T follicular helper cell (primary cell): ENCODE measurements at regions not wholly inside any gene's neighbourhood (a gene's known extent, or its start where the extent isn't known, plus 50 kb on each side); places are given as distances from the start of the nearest gene placed in this dataset.

Experiments
- DNase-seq: peaks from one replicate; pipeline ENCODE4 v3.0.0-alpha.2; 2020; ENCODE audit warnings: low read depth

DNA sequence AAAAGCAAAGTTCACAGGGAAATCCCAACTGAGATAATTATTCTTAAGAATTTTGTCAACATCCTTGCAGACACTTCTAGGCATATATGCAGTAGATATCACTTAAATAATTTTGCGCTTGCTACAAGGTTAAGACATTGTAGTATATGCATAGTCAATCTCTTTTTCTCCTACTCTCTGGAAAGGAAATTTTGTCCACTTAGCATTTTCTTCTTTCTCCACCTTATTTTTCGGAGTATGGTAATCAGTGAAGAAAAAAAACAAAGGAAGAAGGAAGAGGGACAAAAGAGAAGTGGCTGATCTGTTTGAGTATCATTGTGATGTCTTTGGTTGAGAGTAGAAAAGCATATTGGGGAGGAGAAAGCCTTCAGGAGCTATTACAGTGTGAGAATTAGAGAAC is 104.6 kb downstream of the LACC1 start:
- DNase-seq: no peak

DNA sequence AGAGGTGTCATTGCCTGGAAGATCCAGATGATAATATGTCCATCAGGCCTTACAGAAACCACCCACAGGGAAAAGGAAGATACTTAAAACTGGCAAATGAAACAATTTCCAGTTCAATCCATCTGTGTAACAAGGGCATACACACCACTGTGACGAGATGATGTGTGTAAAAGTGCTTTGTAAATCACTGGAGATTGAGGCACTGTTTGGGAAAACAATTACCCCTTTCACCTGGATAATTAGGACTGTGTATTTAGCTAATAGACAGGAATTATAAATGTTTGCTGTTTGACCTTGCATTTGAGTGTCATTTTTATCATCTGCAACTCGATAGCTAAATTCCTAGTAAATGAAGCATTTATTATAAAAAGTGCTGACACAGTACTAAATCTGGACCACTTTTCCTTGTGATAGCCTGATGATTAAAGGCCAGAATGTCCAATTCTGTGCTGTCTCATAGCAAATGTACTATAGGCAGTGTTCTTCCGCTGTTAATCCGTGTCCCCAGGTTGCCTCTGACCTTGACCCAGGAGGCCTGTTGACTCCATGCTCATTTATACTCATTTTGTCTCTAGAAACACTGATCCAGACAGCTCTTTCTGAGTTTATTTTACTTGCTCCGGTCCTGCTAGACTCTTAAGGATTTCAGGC is 105.8 kb downstream of the LACC1 start:
- no peak for DNase-seq

DNA sequence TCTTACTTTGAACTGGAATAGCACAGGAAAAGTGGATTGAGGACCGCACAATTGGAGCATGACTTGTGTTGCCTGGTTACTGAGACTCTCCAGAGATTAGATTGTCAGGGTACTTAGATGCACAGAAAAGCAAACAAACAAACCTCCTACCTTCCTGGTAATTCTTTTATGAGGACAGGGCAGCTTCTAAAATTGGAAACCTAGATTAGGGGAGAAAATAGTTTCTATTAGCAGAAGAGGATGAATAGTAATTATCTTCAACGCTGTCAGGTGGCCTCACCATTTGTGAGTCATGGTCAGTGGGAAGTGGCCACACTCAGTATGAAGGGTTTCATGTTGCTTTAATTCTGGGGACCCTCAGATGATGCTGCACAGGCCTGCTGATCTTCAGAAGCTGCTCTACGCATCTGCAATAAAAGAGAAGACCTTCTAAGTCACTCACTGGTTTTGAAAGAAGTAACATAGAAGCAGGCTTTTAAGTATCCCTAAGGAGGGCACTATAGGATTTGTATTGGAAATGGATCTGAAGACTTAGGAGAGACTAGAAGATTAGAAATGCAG is 106.8 kb downstream of the LACC1 start:
- DNase-seq: no peak

DNA sequence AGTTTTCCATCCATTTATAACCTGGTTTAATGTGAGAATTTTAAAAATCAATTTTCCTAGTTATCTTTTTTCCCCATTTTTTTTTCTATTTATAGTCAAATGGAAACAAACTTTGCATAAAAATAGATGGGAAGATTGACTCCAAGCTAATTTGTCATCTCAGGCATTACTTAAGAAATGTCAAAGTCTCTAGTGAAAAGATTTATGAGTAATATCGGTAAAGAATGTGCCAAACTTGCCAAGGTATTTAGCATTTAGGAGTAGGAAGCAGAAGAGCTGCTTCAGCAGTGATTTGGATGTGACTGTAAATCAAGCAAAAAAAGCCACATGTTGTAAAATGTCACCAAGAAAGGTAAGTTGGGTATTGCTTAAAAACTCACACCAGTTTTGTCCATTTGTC is 108.6 kb downstream of the LACC1 start:
- no peak for DNase-seq

DNA sequence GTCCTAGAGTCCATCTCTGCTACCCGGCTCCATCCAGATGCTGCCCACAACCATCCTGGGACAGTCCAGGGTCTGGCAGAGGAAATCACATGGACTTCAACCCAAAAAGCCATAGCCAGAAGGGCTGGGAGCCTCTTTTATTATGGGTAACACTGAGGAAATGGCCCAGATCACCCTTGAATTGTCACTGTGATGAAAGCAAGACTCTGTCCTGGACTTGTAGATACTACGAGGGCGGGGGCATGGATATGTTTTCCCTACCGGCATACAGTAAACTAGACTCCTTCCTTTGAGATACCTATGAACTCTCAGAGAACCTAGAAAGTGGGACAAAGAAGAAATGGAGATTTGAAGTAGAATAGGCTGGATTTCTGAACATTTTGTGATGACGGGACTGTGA is 110.3 kb downstream of the LACC1 start:
- no peak for DNase-seq

DNA sequence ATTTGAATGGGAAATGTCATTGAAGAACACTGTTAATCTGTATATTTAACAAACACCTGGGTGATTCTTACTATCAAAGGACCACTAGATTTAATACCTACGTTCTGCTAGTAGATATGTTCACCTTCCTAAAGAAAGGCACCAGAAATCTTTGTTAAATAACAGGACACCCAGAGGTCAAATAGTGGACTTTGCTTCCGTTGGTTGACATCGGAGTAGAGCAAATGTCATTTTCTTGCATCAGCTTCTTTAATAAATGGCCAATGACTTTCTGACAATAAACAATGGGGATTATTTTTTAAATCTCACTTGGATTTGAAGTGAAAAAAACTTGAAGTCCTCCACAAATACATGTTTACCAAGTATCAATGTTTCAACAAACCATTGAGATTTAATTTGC is 111.1 kb downstream of the LACC1 start:
- DNase-seq: no peak

DNA sequence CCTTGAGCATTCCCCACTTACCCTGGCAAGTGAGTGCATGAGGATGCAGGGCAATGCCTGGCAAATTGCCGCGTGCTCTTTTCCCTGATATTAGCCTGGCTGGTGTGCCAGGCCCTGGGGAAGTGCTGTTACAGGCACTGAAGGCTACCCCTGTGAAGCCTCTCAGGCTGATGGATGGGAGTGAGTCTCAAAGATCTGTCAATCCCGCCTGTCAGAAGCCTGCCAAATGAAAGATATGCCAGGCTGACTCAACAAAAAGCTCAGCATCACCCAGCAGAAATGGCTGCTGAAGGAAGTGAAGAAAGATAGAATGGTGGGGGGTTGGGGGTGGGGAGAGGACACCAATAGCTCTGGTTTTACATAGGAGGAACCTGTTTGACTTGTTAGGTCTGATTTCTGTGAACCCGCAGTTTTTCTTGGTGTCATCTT is 112.1 kb downstream of the LACC1 start:
- no peak for DNase-seq

DNA sequence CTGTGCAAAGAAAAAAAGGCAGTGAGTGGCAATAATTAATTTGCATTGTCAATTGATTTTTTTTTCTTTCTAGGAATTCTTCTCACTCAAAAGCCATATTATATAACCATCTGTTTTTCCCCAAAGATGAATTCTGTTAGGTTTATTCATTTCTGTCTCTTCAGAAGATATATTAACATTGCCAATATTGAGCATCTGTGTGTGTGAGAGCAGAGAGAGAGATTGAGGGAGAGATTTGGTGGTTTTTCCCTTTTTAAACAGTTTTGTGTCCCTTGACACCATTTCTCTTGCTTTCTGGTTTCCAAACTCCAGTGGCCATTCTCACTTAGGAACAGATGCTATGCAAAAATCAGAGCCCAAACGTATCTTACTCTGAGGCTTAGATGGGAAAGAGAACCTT is 112.5 kb downstream of the LACC1 start:
- DNase-seq: no peak

DNA sequence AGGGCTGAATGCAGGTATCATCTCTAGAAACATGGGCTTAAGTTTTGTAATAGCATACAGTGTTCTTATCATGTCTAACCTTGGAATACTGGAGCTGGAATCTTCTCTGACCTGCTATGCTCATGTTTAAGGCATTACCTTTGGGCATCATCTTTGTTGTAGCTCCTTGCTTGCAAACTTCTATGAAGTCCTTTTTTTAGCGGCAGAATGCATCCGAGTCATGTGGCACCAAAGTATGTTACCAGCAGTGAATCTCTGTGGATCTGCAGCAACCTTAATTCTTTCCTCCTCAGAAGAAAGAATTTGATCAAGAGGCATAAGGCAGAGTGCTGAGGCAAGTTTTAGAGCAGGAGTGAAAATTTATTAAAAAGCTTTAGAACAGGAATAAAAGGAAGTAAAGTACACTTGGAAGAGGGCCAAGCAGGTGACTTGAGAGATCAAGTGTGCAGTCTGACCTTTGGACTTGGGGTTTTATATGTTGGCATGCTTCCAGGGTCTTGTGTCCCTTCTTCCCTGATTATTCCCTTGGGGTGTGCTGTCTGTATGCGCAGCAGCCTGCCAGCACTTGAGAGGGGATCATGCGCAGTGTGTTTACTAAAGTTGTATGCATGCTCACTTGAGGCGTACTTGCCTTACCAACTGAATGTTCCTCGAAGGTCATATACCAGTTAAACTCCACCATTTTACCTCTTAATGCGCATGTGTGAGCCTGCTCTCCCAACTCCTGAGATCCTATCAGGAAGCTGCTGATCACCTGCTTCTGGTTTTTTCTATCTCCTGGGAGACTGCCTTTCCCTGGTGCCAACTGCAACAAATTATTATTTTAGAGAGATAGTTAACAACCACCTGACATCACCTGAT is 115.5 kb downstream of the LACC1 start:
- no peak for DNase-seq

DNA sequence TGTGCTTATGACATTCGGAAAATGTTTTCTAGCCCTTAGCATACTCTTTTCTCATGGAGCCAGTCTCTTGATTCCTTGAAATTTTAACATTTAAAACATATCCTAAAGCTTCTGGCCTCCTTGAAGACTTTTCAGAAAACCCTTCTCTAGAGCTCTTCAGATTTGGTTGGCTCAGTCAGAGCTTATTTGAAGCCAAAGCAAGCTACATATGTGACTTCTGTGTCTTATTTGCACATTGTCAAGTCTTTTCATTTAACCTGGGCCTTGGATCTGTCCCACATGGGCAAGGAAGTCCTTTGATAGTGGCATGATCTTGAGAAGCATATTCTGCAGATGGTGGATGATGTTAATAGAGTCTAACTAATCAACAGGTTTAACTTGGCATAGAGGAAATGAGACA is 116.5 kb downstream of the LACC1 start:
- DNase-seq: no peak

DNA sequence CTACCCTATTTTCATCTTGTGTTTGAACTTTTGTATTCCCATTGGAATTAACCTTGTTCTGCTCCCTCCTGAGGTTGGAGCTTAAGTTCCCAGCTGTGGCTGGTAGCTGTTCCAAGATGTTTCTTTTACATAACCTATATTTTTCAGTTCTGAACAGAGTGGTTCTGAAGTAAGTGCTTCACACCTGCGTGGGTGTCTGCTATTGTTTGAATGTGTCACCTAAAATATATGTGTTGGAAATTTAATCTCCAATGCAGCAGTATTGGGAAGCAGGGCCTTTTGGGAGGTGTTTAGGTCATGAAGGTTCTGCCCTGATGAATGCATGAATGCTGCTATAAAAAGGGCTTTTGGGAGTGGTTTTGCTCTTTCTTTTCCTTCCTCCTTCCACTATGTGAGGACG is 123.8 kb downstream of the LACC1 start:
- DNase-seq: no peak

DNA sequence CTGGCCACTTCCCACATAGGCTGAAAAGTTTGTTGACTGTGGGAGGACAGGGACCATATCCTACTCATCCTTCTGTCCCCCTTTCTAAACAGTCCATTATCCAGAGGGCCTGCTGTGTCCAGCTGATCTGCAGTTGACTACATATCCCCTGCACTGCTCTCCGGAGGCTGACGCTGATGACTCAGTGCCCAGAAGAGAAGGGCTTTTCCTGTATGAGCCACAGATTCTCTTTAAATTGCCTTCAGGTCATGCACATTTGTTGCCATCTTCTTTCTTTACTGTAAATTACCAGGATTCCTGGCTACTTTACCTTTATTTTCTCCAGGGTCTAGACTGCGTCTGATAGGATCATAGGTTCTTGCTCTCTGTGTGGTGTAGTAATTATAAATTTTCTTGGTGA is 125.2 kb downstream of the LACC1 start:
- no peak for DNase-seq

DNA sequence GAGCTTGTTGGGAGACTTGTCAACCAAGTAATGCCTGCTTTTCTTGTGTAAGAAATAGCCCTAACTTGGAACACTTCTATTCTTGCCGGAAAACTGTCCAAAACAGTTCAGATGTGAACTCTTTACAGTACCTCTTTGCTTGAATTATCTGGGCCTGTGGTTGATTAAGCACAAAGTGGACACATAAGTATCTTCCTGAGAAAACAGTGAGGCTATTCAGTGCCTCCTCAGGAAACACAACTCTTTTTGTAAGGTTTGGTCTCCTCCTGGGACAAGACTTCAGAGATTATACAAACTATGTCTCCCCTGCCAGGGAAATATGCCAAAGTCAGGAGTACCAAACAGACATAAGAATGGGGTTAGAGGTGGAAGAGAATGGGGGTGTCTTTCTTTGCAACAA is 127.7 kb downstream of the LACC1 start:
- DNase-seq: no peak

DNA sequence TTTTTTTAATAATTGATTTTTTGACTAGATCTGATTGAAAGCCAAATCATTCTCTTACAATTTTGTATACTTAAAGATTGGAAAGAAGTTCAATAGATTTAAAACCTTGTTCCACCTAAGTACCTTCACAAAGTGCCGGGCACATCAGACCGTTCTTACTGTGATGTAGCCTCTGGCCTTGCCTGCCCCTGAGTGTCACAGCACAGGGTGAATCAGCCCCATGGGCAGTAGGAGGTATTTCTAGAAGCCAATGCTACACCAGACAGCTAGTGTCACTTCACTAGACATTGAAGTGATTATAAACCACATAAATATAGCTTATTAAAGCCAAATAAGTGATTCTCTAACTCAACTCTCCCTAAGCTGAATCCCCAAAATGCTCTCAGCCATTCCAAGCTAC is 131.3 kb downstream of the LACC1 start:
- DNase-seq: no peak

DNA sequence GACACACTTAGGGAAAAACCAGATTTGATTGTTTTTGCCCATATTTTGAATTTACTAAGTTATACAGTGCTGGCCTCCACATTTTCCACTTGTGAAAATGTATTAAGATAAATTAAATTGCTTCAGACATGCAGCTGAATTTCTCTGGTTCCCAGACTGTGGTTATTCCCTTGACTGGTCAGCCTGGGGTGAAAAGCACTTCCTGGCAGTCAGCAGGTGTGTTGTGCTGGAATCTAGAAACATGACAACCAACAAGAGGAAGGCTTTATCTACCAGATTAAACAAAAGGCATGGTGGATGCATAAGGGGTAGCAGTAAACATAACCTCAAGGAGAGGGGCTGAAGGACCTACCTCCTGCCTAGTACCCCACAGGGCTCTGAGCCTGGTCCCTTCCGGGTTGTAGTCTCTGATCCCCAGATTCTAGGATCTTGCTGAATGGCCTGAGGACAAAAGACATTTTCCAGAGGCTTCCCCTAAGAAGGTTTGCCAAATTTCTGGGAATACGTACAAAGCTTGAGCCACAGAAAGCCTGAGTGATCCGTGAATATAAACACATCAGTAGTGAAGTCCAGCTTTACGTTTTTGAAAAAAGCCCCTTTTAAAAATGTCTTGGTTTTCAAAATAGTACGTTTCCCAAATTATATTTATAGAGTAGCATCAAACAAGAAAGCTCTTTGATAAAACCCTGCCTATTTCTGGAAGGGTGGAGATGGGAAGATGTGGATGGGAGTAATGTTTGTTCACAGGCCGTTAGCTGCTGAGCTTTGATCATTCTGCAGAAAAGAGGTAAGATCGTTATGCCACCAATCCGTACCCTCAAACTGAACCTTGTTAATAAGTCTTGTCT is 133.4 kb downstream of the LACC1 start:
- DNase-seq: no peak

DNA sequence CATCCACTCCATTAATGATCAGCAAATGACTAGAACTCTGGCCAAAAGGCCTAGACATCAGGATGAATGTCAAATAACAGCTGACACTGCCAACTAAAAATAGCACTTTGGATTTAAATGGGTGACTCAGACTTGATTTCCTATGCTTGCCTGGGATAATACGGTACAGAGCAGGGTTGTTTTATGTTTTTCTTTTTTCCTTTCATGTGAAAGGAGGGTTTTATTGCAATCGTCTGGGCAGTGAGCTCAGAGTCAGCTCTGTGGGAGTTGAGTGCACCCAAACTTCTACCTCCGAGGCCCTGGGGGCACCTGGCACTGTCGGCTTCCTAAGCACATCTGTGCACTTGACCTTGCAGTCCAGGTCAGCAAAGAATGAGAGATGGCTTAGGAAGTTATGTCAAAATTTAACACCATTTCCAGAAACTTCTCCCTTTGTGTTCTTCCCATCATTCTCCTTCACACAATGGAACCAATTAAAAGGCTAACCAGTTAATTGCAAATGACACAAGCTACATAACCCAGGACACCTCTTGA is 134.1 kb downstream of the LACC1 start:
- DNase-seq: no peak

DNA sequence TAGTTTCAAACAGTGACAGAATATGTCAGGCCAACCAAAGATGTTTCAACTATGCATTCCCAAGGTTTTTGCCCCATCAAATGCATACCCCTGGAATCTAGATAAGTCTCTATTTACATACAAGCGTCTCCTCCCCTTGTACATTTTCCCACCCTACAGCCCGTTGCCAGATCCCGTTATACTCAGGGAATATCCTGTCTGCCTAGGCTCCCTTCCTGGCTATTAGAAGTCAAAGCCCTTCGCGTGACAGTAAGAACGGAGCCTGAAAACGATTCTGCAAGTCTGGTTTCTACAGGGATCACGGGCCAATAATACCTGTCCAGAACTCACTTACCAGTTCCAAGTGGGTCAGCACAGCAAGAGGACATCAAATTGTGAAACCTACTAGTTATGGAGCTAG is 134.8 kb downstream of the LACC1 start:
- no peak for DNase-seq

DNA sequence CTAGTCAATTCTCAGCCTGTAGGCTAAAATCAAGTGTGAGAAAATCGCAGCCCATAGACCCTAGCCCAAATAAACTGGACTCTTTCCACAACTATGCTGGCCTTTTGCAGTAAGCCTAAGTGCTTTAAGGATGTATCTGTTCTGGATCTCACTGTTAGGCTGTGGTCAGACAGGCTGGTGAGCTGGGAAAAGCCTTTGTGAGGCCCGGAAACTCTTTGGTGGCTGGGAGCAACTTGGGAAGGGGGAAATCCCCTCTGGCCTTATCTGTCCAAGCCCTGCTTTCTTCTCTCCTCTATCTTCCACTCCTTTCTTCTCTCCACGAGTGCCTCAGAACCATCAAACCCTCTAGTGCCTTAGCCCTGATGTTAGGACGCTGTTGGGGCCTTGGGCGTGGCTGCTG is 135.4 kb downstream of the LACC1 start:
- no peak for DNase-seq

DNA sequence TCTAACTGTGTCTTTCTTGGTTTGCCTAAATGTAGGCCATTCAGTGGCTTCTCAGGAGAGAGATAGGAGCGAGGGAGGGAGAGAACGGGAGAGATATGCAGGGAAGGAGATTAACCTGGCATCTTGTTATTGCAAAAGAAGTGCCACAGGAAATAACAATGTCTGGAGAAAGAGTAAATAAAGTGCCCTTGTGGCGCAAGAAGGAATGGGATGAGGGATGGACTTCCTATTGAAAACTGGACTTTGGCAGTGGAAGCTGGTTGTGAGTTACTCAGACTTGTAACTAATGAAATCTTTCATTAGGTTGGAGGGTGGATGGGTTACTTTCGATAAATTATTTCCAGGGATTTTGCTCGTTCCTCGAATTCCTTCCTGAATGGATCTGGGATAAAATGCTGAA is 136.1 kb downstream of the LACC1 start:
- no peak for DNase-seq

DNA sequence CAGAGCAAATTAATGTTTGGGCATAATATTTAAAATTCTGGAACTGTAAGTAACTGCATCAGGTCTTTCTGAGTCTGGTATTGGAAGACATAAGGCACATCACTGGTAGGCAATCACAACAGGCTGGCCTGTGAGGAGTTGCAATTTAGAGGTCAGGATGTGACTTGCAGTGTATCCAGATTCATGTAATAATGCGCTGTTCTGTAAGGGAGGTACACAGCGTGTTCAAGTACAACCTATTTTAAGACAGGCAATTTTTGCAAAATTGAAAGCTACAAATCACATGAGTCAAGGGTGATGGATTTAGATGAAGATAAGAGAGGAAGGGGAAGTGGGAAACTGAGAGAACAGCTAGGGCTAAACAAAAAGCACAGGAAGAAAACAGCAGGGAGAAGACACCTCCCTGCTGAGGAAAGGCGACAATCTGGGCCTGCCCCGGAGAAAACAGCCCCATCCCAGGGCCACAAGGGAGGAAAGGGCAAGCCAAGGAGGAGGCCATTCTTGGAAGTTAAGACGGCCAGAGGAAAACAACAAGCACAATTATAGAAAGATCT is 138.1 kb downstream of the LACC1 start:
- no peak for DNase-seq

DNA sequence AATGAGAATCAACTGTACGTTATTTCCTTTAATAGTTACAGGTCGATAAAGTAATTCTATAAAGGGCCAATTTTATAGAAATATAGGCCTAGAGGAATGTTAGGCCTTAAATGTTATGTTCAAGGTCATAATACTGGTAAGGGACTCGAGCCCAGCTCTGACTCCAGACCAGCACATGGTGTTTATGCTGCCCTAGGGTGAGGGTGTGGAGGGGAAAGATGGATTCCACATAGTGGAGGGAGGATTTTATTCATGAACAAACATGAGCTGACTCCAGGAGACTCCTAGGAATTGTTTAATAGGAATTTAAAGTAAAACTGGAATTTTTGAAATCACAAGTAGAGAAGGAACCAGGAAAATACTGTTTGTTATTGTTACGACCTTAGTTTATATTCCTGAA is 139.9 kb downstream of the LACC1 start:
- no peak for DNase-seq

DNA sequence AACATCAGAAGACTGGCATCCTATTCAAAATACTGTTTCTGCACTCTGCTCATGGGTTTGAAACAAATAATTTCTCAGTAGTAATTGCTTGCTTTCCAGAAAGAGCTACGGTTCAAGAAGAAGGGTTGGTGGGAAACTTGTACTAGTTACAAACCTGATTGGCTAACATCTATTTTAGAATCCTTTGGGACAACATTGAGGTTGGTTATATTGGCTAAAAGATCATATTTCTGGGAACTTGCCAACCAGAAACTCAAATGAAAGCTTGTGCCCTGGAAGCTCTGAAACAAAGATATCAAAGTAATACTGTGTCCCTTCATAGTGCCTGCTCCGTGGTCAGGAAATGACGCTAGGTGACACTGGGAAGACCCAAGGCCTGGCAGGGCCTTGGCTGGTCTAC is 141.7 kb downstream of the LACC1 start:
- DNase-seq: no peak
